Endothelial cell of umbilical vein (primary cell): ENCODE measurements at regions not wholly inside any gene's neighbourhood (a gene's known extent, or its start where the extent isn't known, plus 50 kb on each side); places are given as distances from the start of the nearest gene placed in this dataset.
"Not testable (repeated sequence)": the region's sequence is repeated elsewhere in the genome, so short reads cannot be mapped to it uniquely, and the experiment has no call there.

Experiments used
- BruUV-seq: library from RNA; stranded (reverse); fragments of 400-500 nt; replicated peaks from 2 replicates; lab custom pipeline; 2021; lab: Mats Ljungman, UMichigan
- CTCF ChIA-PET: fragments of 300-600, 350-600 bp; sonication (Branson Sonifier 250); formaldehyde crosslinking; loops from one replicate; lab custom pipeline; 2021; ENCODE audit warnings: antibody characterized with exemption, inconsistent platforms; lab: Charles Lee
- POLR2A ChIA-PET: fragments of 300-600, 350-600 bp; sonication (Branson Sonifier 250); formaldehyde crosslinking; loops from one replicate; lab custom pipeline; 2021; ENCODE audit warnings: antibody characterized with exemption, inconsistent platforms; lab: Charles Lee
- DNase-seq: peaks from one replicate; pipeline ENCODE4 v3.0.0-alpha.2; 2011; ENCODE audit warnings: low read depth, low spot score
- FAIRE-seq: peaks from 2 replicates; lab custom pipeline; 2011; peaks lifted over from hg19 to GRCh38; lab: Jason Lieb, UNC
- H2AFZ ChIP-seq: 2 replicates; pipeline ENCODE4 v1.6.0; 2012; ENCODE audit warnings: low read depth, low read length, control low read depth, inconsistent platforms
- H3K27ac ChIP-seq: 2 replicates; pipeline ENCODE4 v1.5.1; 2011; ENCODE audit warnings: low read depth, mild to moderate bottlenecking, control low read depth, low read length, moderate library complexity; ENCODE audit not compliant: insufficient read depth
- H3K27me3 ChIP-seq, 2 experiments: 2 replicates each; pipeline versions ENCODE4 v1.6.0 to v1.6.1; 2011; ENCODE audit warnings: low read length in 2 of 2, mixed read lengths in 1 of 2; ENCODE audit not compliant: control insufficient read depth in 2 of 2, insufficient read depth in 2 of 2
- H3K36me3 ChIP-seq, 2 experiments: 2 replicates in 1 of 2; 3 replicates in 1 of 2; pipeline ENCODE4 v1.5.1; 2011; ENCODE audit warnings: low read length in 2 of 2, mild to moderate bottlenecking in 1 of 2, moderate library complexity in 1 of 2; ENCODE audit not compliant: control insufficient read depth in 2 of 2, insufficient read depth in 2 of 2; ENCODE audit errors: extremely low read depth in 1 of 2
- H3K4me1 ChIP-seq: 3 replicates; pipeline ENCODE4 v1.5.1; 2011; ENCODE audit warnings: mild to moderate bottlenecking, low read length; ENCODE audit not compliant: control insufficient read depth, insufficient read depth; ENCODE audit errors: extremely low read depth
- H3K4me2 ChIP-seq: 2 replicates; pipeline ENCODE4 v1.6.1; 2011; ENCODE audit warnings: low read length, control low read depth, mixed read lengths; ENCODE audit not compliant: insufficient read depth
- H3K4me3 ChIP-seq, 3 experiments: fragments of 200-600 bp in 1 of 3; sonication (generic), shearing (Covaris generic) in 1 of 3; replicated peaks in 1 of 3; 2 replicates each; pipeline ENCODE4 v1.5.1; 2011 to 2016; ENCODE audit warnings: control low read depth in 3 of 3, low read length in 3 of 3, mild to moderate bottlenecking in 2 of 3, inconsistent platforms in 1 of 3, low read depth in 1 of 3, moderate library complexity in 1 of 3; ENCODE audit not compliant: insufficient read depth in 1 of 3
- H3K79me2 ChIP-seq: 2 replicates; pipeline ENCODE4 v1.6.0; 2012; ENCODE audit warnings: low read length, inconsistent platforms; ENCODE audit not compliant: control insufficient read depth, insufficient read depth
- H3K9ac ChIP-seq: replicated peaks from 2 replicates; pipeline ENCODE3; 2011; ENCODE audit warnings: low read length, control low read depth; ENCODE audit not compliant: insufficient read depth; ENCODE audit errors: extremely low read depth
- H3K9me1 ChIP-seq: replicated peaks from 3 replicates; pipeline ENCODE4 v1.6.0; 2011; ENCODE audit warnings: mild to moderate bottlenecking, low read length; ENCODE audit not compliant: control insufficient read depth, insufficient read depth; ENCODE audit errors: extremely low read depth
- H3K9me3 ChIP-seq: replicated peaks from 2 replicates; pipeline ENCODE4 v1.5.1; 2012; ENCODE audit warnings: low read length, inconsistent platforms; ENCODE audit not compliant: control insufficient read depth, insufficient read depth
- H4K20me1 ChIP-seq: replicated peaks from 2 replicates; pipeline ENCODE3; 2011; ENCODE audit warnings: mild to moderate bottlenecking, low read length; ENCODE audit not compliant: control insufficient read depth, insufficient read depth; ENCODE audit errors: extremely low read depth
- CTCF ChIP-seq, 2 donors: IDR thresholded peaks; 1 replicate in 1 of 2; 2 replicates in 1 of 2; pipeline ENCODE4 v1.5.1; 2011; ENCODE audit warnings: low read length in 2 of 2, mild to moderate bottlenecking in 2 of 2, moderate library complexity in 2 of 2, control low read depth in 1 of 2, inconsistent platforms in 1 of 2, low read depth in 1 of 2; ENCODE audit not compliant: insufficient read depth in 1 of 2; ENCODE audit errors: extremely low read depth in 1 of 2
- EZH2 ChIP-seq: IDR thresholded peaks from 2 replicates; pipeline ENCODE4 v1.6.1; 2012; ENCODE audit warnings: borderline replicate concordance, low read depth, mild to moderate bottlenecking, moderate library complexity, low read length, inconsistent platforms; ENCODE audit not compliant: severe bottlenecking
- FOS ChIP-seq: IDR thresholded peaks from 2 replicates; pipeline ENCODE4 v1.6.1; 2011; ENCODE audit warnings: mild to moderate bottlenecking, low read length, moderate library complexity, borderline replicate concordance; ENCODE audit not compliant: insufficient read depth
- GATA2 ChIP-seq: IDR thresholded peaks from 2 replicates; pipeline ENCODE4 v1.7.0; 2011; ENCODE audit warnings: low read depth, mild to moderate bottlenecking, moderate library complexity, mixed read lengths, low read length; ENCODE audit not compliant: insufficient read length, insufficient read depth
- JUN ChIP-seq: IDR thresholded peaks from 2 replicates; pipeline ENCODE4 v1.6.1; 2011; ENCODE audit warnings: borderline replicate concordance, low read depth; ENCODE audit not compliant: insufficient read length, insufficient read depth
- MAX ChIP-seq: IDR thresholded peaks from 2 replicates; pipeline ENCODE4 v1.6.1; 2011; ENCODE audit not compliant: insufficient read depth, insufficient read length
- MYC ChIP-seq: IDR thresholded peaks from one replicate; pipeline ENCODE4 v1.6.1; 2011; ENCODE audit warnings: mild to moderate bottlenecking, low read depth, low read length
- POLR2A ChIP-seq: IDR thresholded peaks from 2 replicates; pipeline ENCODE4 v1.6.1; 2012; ENCODE audit warnings: low read depth, mild to moderate bottlenecking, control low read depth, low read length
- POLR2AphosphoS5 ChIP-seq: IDR thresholded peaks from 2 replicates; pipeline ENCODE4 v1.6.1; 2012; ENCODE audit warnings: low read depth, mild to moderate bottlenecking, control low read depth, low read length, moderate library complexity; ENCODE audit not compliant: insufficient read depth
- dilution Hi-C: fragments of 300-500 bp; cut with MboI; formaldehyde crosslinking; loops from one replicate; pipeline ENCODE4 v1.15.0; 2019; ENCODE audit warnings: low sequenced_read_pairs; ENCODE audit not compliant: extremely low pct_ligation_motif_present
- intact Hi-C: fragments of 100-400 bp; cut with micrococcal nuclease; formaldehyde crosslinking; loops from one replicate; pipeline ENCODE4 v1.10.0; 2022

- intact Hi-C loops, result no loop called here
- ChIA-PET POLR2A (no interaction called here), CTCF (no interaction called here)
- TF ChIP-seq CTCF (IDR thresholded peaks at IDR 0.05; ENCODE audit: extremely low read depth in 1 of 2, insufficient read depth in 1 of 2, low read depth in 1 of 2, low read length in 2 of 2), result no peak
- no peak for TF ChIP-seq EZH2
- no peak for TF ChIP-seq POLR2A
- no peak for TF ChIP-seq GATA2
- no peak for TF ChIP-seq FOS
- TF ChIP-seq POLR2AphosphoS5, result no peak
- TF ChIP-seq JUN, result no peak
- TF ChIP-seq MYC, result no peak
- no peak for TF ChIP-seq MAX
- FAIRE-seq (no peak), DNase-seq (no peak)
- dilution Hi-C loops, result no loop called here
- Histone ChIP-seq H3K4me3 (no peak overlapping the region), H3K27ac (no peak overlapping the region), H4K20me1 (no peaks in the 10 kb centered on the region), H3K4me2 (no peak overlapping the region), H3K4me1 (no peaks in the 10 kb centered on the region), H2AFZ (no peak overlapping the region), H3K9ac (no peak overlapping the region), H3K27me3 (no peaks in the 10 kb centered on the region), H3K9me3 (no peaks in the 10 kb centered on the region), H3K79me2 (no peaks in the 10 kb centered on the region), H3K9me1 (no peaks in the 10 kb centered on the region), H3K36me3 (no peaks in the 10 kb centered on the region)
- no TSS peak for BruUV-seq
Measured at GRCh38 chr7:159204664-159205063, 60.0 kb upstream of the VIPR2 start.

GRCh38 chr7:159203253-159203652, 58.6 kb upstream of the VIPR2 start:
- H3K9me1 ChIP-seq, H3K9ac ChIP-seq, H2AFZ ChIP-seq, intact Hi-C loops, DNase-seq, H3K4me3 ChIP-seq, dilution Hi-C loops, H3K9me3 ChIP-seq, H3K27ac ChIP-seq, BruUV-seq, H3K4me2 ChIP-seq, H3K79me2 ChIP-seq, H4K20me1 ChIP-seq, FAIRE-seq, H3K36me3 ChIP-seq, H3K4me1 ChIP-seq, POLR2A ChIA-PET, H3K27me3 ChIP-seq, CTCF ChIA-PET: not testable (repeated sequence)
